ENCODE measurements at regions not wholly inside any gene's neighbourhood (a gene's known extent, or its start where the extent isn't known, plus 50 kb on each side); places are given as distances from the start of the nearest gene placed in this dataset.
A peak's percentile ranks its signal among the peaks of the same experiment; 100 is the strongest.
"Not testable (repeated sequence)": the region's sequence is repeated elsewhere in the genome, so short reads cannot be mapped to it uniquely, and the experiment has no call there.

GRCh38 chr4:58090539-58090938, 980.4 kb upstream of the IGFBP7 start:
- DNase-seq (ENCODE audit: low read depth in 2 of 3, low spot score in 2 of 3) = no peak

GRCh38 chr4:58081356-58081755, 971.2 kb upstream of the IGFBP7 start:
- DNase-seq (ENCODE audit: low read depth in 2 of 3, low spot score in 2 of 3) = no peak

- DNase-seq (ENCODE audit: low read depth in 2 of 3, low spot score in 2 of 3) = no peak
Observed at GRCh38 chr4:58075724-58076123, 965.5 kb upstream of the IGFBP7 start.

- DNase-seq (ENCODE audit: low read depth in 2 of 3, low spot score in 2 of 3) = no peak
Observed at GRCh38 chr4:58074382-58074781, 964.2 kb upstream of the IGFBP7 start.

- no peak for DNase-seq (ENCODE audit: low read depth in 2 of 3, low spot score in 2 of 3)
Observed at GRCh38 chr4:58070726-58071125, 960.5 kb upstream of the IGFBP7 start.

GRCh38 chr4:58064653-58065052, 954.5 kb upstream of the IGFBP7 start:
- no peak for DNase-seq (ENCODE audit: low read depth in 2 of 3, low spot score in 2 of 3)

GRCh38 chr4:58063404-58064160, 953.4 kb upstream of the IGFBP7 start:
- no peak for DNase-seq (ENCODE audit: low read depth in 2 of 3, low spot score in 2 of 3)

- DNase-seq (ENCODE audit: low read depth in 2 of 3, low spot score in 2 of 3) = peak in 1 of 3 donors; percentile 8
Observed at GRCh38 chr4:58061967-58062366, 951.8 kb upstream of the IGFBP7 start.

GRCh38 chr4:58050439-58050838, 940.3 kb upstream of the IGFBP7 start:
- no peak for DNase-seq (ENCODE audit: low read depth in 2 of 3, low spot score in 2 of 3)

GRCh38 chr4:58048491-58048890, 938.3 kb upstream of the IGFBP7 start:
- DNase-seq (ENCODE audit: low read depth in 2 of 3, low spot score in 2 of 3) = no peak

- no peak for DNase-seq (ENCODE audit: low read depth in 2 of 3, low spot score in 2 of 3)
Observed at GRCh38 chr4:58042176-58042575, 932.0 kb upstream of the IGFBP7 start.

GRCh38 chr4:57993944-57994343, 883.8 kb upstream of the IGFBP7 start:
- DNase-seq (ENCODE audit: low read depth in 2 of 3, low spot score in 2 of 3) = no peak

- DNase-seq (ENCODE audit: low read depth in 2 of 3, low spot score in 2 of 3) = no peak
Observed at GRCh38 chr4:57989430-57989829, 879.2 kb upstream of the IGFBP7 start.

GRCh38 chr4:57985161-57985560, 875.0 kb upstream of the IGFBP7 start:
- no peak for DNase-seq (ENCODE audit: low read depth in 2 of 3, low spot score in 2 of 3)

- no peak for DNase-seq (ENCODE audit: low read depth in 2 of 3, low spot score in 2 of 3)
Observed at GRCh38 chr4:57981123-57981522, 870.9 kb upstream of the IGFBP7 start.

GRCh38 chr4:57974821-57975220, 864.6 kb upstream of the IGFBP7 start:
- no peak for DNase-seq (ENCODE audit: low read depth in 2 of 3, low spot score in 2 of 3)

GRCh38 chr4:57973819-57974218, 863.6 kb upstream of the IGFBP7 start:
- no peak for DNase-seq (ENCODE audit: low read depth in 2 of 3, low spot score in 2 of 3)

GRCh38 chr4:57971261-57971660, 861.1 kb upstream of the IGFBP7 start:
- DNase-seq (ENCODE audit: low read depth in 2 of 3, low spot score in 2 of 3) = no peak

GRCh38 chr4:57966987-57967760, 857.0 kb upstream of the IGFBP7 start:
- DNase-seq (ENCODE audit: low read depth in 2 of 3, low spot score in 2 of 3) = no peak

- DNase-seq (ENCODE audit: low read depth in 2 of 3, low spot score in 2 of 3) = not testable (repeated sequence)
Observed at GRCh38 chr4:57965431-57965830, 855.2 kb upstream of the IGFBP7 start.

- DNase-seq (ENCODE audit: low read depth in 2 of 3, low spot score in 2 of 3) = no peak
Observed at GRCh38 chr4:57945298-57945697, 835.1 kb upstream of the IGFBP7 start.

GRCh38 chr4:57943682-57944081, 833.5 kb upstream of the IGFBP7 start:
- DNase-seq (ENCODE audit: low read depth in 2 of 3, low spot score in 2 of 3) = peak in 2 of 3 donors; percentile 54 to 81

All from hematopoietic multipotent progenitor cell (in vitro differentiated cells).